ENCODE measurements at regions not wholly inside any gene's neighbourhood (a gene's known extent, or its start where the extent isn't known, plus 50 kb on each side); places are given as distances from the start of the nearest gene placed in this dataset.

- TF ChIP-seq POLR2A (IDR thresholded peaks at IDR 0.05; ENCODE audit: low read length), result no peak
- TF ChIP-seq GATA1 (IDR thresholded peaks at IDR 0.05; ENCODE audit: low read depth, low read length), result no peak
Observed at GRCh38 chrY:12490558-12491209, 210.3 kb upstream of the USP9Y start.
